B cell (primary cell): ENCODE measurements at regions not wholly inside any gene's neighbourhood (a gene's known extent, or its start where the extent isn't known, plus 50 kb on each side); places are given as distances from the start of the nearest gene placed in this dataset.

ENCODE experiments used
- ATAC-seq: fragments of 200-7000 bp; cut with Tn5 transposase; one replicate; pipeline ENCODE4 v1.10.0; 2021; ENCODE audit warnings: low read depth, mild to moderate bottlenecking, moderate number of reproducible peaks, moderate library complexity
- CTCF ChIA-PET: fragments of 350-600 bp; sonication (Branson Sonifier 250); formaldehyde crosslinking; loops from one replicate; lab custom pipeline; 2021; ENCODE audit warnings: antibody characterized with exemption, inconsistent platforms; lab: Charles Lee
- POLR2A ChIA-PET: fragments of 350-600 bp; sonication (Branson Sonifier 250); formaldehyde crosslinking; loops from one replicate; lab custom pipeline; 2021; ENCODE audit warnings: antibody characterized with exemption; lab: Charles Lee
- DNase-seq: peaks from one replicate; pipeline ENCODE4 v3.0.0; 2013
- H2AFZ ChIP-seq: 2 replicates; pipeline ENCODE4 v1.6.1; 2012; ENCODE audit warnings: mild to moderate bottlenecking, low read depth, low read length; ENCODE audit not compliant: insufficient read depth, poor library complexity, severe bottlenecking
- H3K27ac ChIP-seq, 2 donors: 1 replicate in 1 of 2; 2 replicates in 1 of 2; pipeline ENCODE4 v1.5.1; 2012 to 2013; ENCODE audit warnings: low read length in 2 of 2, mild to moderate bottlenecking in 2 of 2, moderate library complexity in 1 of 2
- H3K27me3 ChIP-seq, 4 experiments: fragments of 200-600 bp in 1 of 4; sonication (generic) in 1 of 4; replicated peaks in 1 of 4; 1 replicate in 2 of 4; 2 replicates in 2 of 4; pipeline versions ENCODE4 v1.6.1 to v1.7.0; 2013 to 2016; ENCODE audit warnings: low read length in 3 of 4, mild to moderate bottlenecking in 2 of 4, mixed read lengths in 1 of 4, moderate library complexity in 1 of 4; ENCODE audit not compliant: insufficient read depth in 4 of 4, control insufficient read depth in 3 of 4; ENCODE audit errors: control extremely low read depth in 1 of 4
- H3K36me3 ChIP-seq, 2 experiments: replicated peaks in 1 of 2; 1 replicate in 1 of 2; 2 replicates in 1 of 2; pipeline versions ENCODE4 v1.6.1 to v1.7.1; 2013; ENCODE audit warnings: low read length in 1 of 2; ENCODE audit not compliant: insufficient read depth in 2 of 2, control insufficient read depth in 1 of 2; ENCODE audit errors: control extremely low read depth in 1 of 2, extremely low read depth in 1 of 2
- H3K4me1 ChIP-seq, 2 donors: fragments of 200-600 bp in 1 of 2; sonication (generic) in 1 of 2; 1 replicate in 1 of 2; 2 replicates in 1 of 2; pipeline versions ENCODE4 v1.5.1 to v1.6.1; 2013 to 2017; ENCODE audit warnings: low read length in 2 of 2; ENCODE audit not compliant: control insufficient read depth in 2 of 2, insufficient read depth in 2 of 2
- H3K4me2 ChIP-seq: replicated peaks from 2 replicates; pipeline ENCODE3; 2012; ENCODE audit warnings: mild to moderate bottlenecking, low read depth, low read length; ENCODE audit not compliant: poor library complexity, severe bottlenecking
- H3K4me3 ChIP-seq, 5 experiments: fragments of 200-600 bp in 1 of 5; sonication (generic) in 1 of 5; 1 replicate in 3 of 5; 2 replicates in 2 of 5; pipeline versions ENCODE4 v1.5.1 to v1.7.0; 2011 to 2016; ENCODE audit warnings: low read length in 4 of 5, mild to moderate bottlenecking in 4 of 5, low read depth in 2 of 5, control low read depth in 1 of 5, moderate library complexity in 1 of 5; ENCODE audit not compliant: insufficient read depth in 1 of 5; ENCODE audit errors: control extremely low read depth in 1 of 5, extremely low read depth in 1 of 5
- H3K79me2 ChIP-seq: fragments of 200-600 bp; sonication (generic); one replicate; pipeline ENCODE4 v1.6.0; 2016; ENCODE audit warnings: low read length; ENCODE audit not compliant: control insufficient read depth, insufficient read depth
- H3K9ac ChIP-seq: fragments of 200-600 bp; sonication (generic); 2 replicates; pipeline ENCODE4 v1.6.1; 2017; ENCODE audit warnings: mild to moderate bottlenecking, low read length, moderate library complexity
- H3K9me3 ChIP-seq, 3 donors: one replicate each; pipeline versions ENCODE4 v1.6.1 to v1.7.1; 2013; ENCODE audit warnings: low read length in 2 of 3; ENCODE audit not compliant: control insufficient read depth in 2 of 3, insufficient read depth in 1 of 3; ENCODE audit errors: control extremely low read depth in 1 of 3
- H4K20me1 ChIP-seq: 2 replicates; pipeline ENCODE4 v1.6.0; 2012; ENCODE audit warnings: mild to moderate bottlenecking, low read length; ENCODE audit not compliant: insufficient read depth, control insufficient read depth, poor library complexity, severe bottlenecking
- H3K27ac Mint-ChIP-seq: one replicate; pipeline ENCODE4 v1.8.0; 2021; ENCODE audit warnings: mixed read lengths
- H3K27me3 Mint-ChIP-seq: one replicate; pipeline ENCODE4 v1.8.0; 2021; ENCODE audit warnings: mixed read lengths
- H3K4me1 Mint-ChIP-seq: one replicate; pipeline ENCODE4 v1.8.0; 2021; ENCODE audit warnings: mixed read lengths
- H3K4me3 Mint-ChIP-seq: one replicate; pipeline ENCODE4 v1.8.0; 2021; ENCODE audit warnings: mixed read lengths
- H3K9me3 Mint-ChIP-seq: one replicate; pipeline ENCODE4 v1.8.0; 2022; ENCODE audit warnings: mixed read lengths; ENCODE audit not compliant: insufficient read depth
- CTCF ChIP-seq: fragments of 200-600 bp; IDR thresholded peaks from one replicate; pipeline ENCODE4 v1.8.0; 2022; ENCODE audit warnings: antibody characterized with exemption, mild to moderate bottlenecking
- EZH2 ChIP-seq: IDR thresholded peaks from 2 replicates; pipeline ENCODE4 v1.6.1; 2012; ENCODE audit warnings: borderline replicate concordance, low read depth, mild to moderate bottlenecking, moderate library complexity, low read length; ENCODE audit not compliant: insufficient read depth, poor library complexity, severe bottlenecking
- WGBS: methylation state at CpG from one replicate; pipeline ENCODE4 v1.1.5; 2013; ENCODE audit warnings: missing lambda C conversion rate; ENCODE audit not compliant: insufficient coverage; 5-methylcytosine and 5-hydroxymethylcytosine counted together
- intact Hi-C: fragments of 100-400 bp; cut with micrococcal nuclease; formaldehyde crosslinking; loops from one replicate; pipeline ENCODE4 v1.10.0; 2022

GRCh38 chr9:38342532-38342931 is 50.0 kb upstream of the ALDH1B1 start:
- no peak for DNase-seq
- Mint-ChIP-seq H3K4me1 (no peaks in the 10 kb centered on the region), H3K9me3 (no peaks in the 10 kb centered on the region), H3K4me3 (no peak overlapping the region), H3K27ac (no peak overlapping the region), H3K27me3 (peaks cover 16% of the 10 kb centered on the region)
- no peak overlapping the region for H3K27ac ChIP-seq
- POLR2A ChIA-PET: no interaction called here
- no peak overlapping the region for H3K4me3 ChIP-seq
- CTCF ChIA-PET: interaction anchor here (0.6 kb wide), 1 partner anchor 11 kb away, joined by 4 read pairs; no protein-coding TSS in a partner anchor
- H3K9ac ChIP-seq: no peak overlapping the region
- WGBS: 42% methylated on average over 3 of the region's 3 CpGs
- no peaks in the 10 kb centered on the region for H3K4me1 ChIP-seq
- TF ChIP-seq EZH2: no peak
- no peak for TF ChIP-seq CTCF
- H3K79me2 ChIP-seq: no peaks in the 10 kb centered on the region
- peaks cover 0 to 6% (median 0%) of the 10 kb centered on the region in 3 donors for H3K9me3 ChIP-seq
- H3K36me3 ChIP-seq: no peaks in the 10 kb centered on the region
- no peak overlapping the region for H3K4me2 ChIP-seq
- intact Hi-C loops: no loop called here
- H2AFZ ChIP-seq: no peak overlapping the region
- H3K27me3 ChIP-seq: no peaks in the 10 kb centered on the region
- no peak for ATAC-seq
- H4K20me1 ChIP-seq: no peaks in the 10 kb centered on the region

- Histone ChIP-seq H3K4me2 (no peak overlapping the region), H3K27me3 (no peaks in the 10 kb centered on the region), H3K4me3 (no peak overlapping the region), H3K27ac (no peak overlapping the region), H3K79me2 (no peaks in the 10 kb centered on the region), H3K9me3 (peaks cover 0 to 6% (median 0%) of the 10 kb centered on the region in 3 donors), H3K9ac (no peak overlapping the region), H3K36me3 (no peaks in the 10 kb centered on the region), H4K20me1 (no peaks in the 10 kb centered on the region), H2AFZ (no peak overlapping the region), H3K4me1 (no peaks in the 10 kb centered on the region)
- TF ChIP-seq EZH2 (no peak), CTCF (no peak)
- intact Hi-C loops: no loop called here
- Mint-ChIP-seq H3K27me3 (peaks cover 15% of the 10 kb centered on the region), H3K27ac (no peak overlapping the region), H3K9me3 (no peaks in the 10 kb centered on the region), H3K4me3 (no peak overlapping the region), H3K4me1 (no peaks in the 10 kb centered on the region)
- DNase-seq: no peak
- 83% methylated on average over 4 of the region's 4 CpGs for WGBS
- ChIA-PET CTCF (no interaction called here), POLR2A (no interaction called here)
- ATAC-seq: no peak
These were observed 50.4 kb upstream of the ALDH1B1 start for GRCh38 chr9:38342096-38342495.
